Colon (tissue), 2 donors: ENCODE measurements at regions not wholly inside any gene's neighbourhood (a gene's known extent, or its start where the extent isn't known, plus 50 kb on each side); places are given as distances from the start of the nearest gene placed in this dataset.

Experiments
- FAIRE-seq: peaks from 2 replicates; lab custom pipeline; 2012; peaks lifted over from hg19 to GRCh38; lab: Jason Lieb, UNC
- donor health status: control.
- donor health status: control.

DNA sequence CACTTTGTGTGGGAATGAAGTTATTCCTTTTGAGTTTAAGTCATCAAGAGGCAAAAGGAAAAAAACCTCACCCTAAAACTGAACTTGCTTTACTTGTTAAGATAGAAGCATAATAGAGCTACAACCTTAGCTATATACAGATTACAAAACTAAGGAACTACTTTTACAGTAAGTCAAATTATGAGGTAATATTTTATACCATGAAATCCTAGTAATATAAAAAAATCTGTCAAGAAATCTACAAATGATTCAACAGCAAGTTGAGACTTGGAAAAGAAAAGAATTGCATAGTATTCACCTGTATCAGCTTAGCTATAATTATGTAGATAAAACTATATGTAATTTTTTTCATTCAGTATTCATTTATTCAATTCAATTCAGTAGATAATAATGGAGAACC is 335.3 kb downstream of the KLF5 start:
- FAIRE-seq: no peak

DNA sequence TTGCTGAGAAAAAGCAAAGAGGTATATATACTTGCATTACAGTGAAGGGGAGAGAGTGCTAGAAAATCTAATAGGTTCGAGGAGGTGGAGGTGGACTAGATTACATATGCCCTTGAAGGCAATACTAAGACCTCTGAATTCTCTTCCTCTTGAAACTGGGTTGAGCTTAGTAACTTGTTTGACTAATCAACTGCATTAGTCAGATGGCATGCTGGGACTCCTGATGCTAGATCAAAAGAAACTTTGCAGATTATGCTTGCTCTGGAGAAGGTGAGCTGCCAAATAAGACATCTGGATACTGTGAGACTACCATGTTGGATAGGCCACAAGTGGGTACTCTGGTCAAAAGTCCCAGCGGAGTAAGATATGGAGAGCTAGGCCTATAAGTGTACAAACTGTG is 331.3 kb downstream of the KLF5 start:
- no peak for FAIRE-seq

DNA sequence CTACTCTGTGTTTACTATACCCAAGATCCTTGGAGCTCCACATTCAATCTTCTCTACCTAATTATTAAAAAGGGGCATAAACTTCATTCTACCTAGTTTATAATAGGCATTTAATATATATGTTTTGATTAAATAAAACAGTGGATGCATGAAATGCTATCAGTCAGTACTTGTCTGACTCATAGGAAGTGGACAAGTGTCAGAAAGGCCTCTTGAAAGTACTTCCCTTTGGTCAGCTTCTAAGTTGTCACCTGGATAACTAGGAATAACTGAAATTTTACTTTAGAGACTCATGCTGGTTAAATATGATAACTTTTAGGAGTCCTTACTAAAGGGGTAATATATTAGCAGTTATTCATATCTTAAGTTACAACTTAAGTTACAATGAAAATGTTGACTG is 329.8 kb downstream of the KLF5 start:
- FAIRE-seq: no peak

DNA sequence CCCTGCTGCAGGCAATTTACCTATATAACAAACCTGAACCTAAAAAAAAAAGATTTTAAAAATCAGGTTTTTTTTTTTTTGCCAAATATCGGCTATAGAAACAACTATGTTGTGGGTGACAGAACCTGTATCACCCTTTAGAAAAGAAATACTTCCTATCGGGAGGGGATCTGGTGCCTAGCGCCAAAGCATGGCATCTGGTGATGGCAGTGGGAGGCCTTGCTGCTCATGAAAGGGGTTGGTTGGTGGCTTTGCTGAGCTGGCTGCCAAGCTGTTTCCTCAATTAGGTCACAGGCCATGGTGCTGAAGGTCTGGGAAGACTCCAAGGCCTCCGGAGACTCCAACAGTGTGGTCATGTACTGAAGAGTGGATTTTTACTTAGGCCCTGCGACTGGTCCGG is 328.5 kb downstream of the KLF5 start:
- FAIRE-seq: no peak

DNA sequence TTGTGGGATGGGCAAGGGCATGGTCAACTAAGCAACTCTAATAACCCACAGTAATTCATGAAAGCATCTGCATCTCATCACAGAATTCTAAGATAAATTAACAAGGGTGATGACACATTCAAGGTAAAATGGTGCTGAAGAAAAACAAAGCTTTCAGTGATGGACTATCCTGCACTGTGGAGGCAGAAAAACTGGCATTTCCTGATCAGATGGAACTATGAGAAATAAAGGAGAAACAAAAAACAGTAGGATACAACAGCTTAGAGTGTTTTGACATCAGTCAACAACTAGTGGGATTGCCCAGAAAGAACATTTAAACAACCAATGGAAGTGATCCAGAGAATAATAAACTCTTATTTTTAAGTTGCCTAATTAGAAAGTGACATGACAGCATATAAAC is 327.0 kb downstream of the KLF5 start:
- FAIRE-seq: no peak

DNA sequence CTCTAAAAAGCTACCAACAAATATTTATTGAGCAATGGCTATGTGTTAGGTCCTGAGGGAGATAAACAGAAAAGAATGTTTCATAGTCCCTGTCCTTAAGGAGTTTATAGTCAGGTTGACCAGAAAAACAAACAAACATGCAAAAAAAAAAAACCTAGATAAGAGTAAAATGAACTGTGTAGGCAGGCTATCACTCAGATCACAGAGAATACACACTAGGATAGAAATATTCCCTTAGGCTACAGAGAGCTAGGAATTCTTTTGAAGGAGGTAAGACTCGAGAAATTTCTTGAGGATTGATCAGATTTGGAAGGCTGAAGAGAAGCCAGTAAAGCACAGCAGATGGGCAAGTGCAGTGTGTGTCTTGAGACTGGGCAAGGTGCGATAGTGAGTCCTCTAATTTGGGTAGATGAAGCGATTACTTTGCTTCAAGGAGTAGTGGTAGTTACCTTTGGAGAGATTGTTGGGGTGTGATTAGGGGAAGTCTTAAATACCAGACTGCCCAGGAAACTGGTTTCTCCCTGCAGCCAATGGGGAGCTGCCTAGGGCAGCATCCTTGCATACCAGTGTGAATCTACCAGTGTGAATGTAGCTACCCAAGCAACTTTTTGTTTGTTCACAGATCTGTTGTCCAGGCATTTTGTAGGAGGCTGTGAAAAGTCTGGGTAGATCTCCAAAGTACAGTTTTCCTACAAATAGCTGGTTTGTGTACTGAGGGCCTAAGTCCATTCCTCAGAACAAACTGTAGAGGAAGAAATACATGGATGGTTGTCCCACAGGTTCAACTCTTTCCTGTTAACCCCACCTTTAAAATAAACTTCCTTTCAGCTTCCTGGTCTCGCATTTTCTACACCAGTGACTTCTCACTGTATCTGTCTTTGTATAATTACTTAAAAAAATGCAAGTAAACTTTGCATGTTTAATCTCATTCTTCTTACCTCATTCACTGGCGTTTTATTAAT is 314.1 kb downstream of the KLF5 start:
- FAIRE-seq: no peak

- no peak for FAIRE-seq
These were observed 311.3 kb downstream of the KLF5 start for GRCh38 chr13:73370066-73370465.

GRCh38 chr13:73369095-73369494 is 310.3 kb downstream of the KLF5 start:
- FAIRE-seq: no peak

- FAIRE-seq: no peak
These were observed 309.8 kb downstream of the KLF5 start for GRCh38 chr13:73368608-73369007.

- no peak for FAIRE-seq
These were observed 309.1 kb downstream of the KLF5 start for GRCh38 chr13:73367886-73368285.

- no peak for FAIRE-seq
These were observed 307.4 kb downstream of the KLF5 start for GRCh38 chr13:73366241-73366640.

- FAIRE-seq: no peak
These were observed 306.9 kb downstream of the KLF5 start for GRCh38 chr13:73365681-73366080.

DNA sequence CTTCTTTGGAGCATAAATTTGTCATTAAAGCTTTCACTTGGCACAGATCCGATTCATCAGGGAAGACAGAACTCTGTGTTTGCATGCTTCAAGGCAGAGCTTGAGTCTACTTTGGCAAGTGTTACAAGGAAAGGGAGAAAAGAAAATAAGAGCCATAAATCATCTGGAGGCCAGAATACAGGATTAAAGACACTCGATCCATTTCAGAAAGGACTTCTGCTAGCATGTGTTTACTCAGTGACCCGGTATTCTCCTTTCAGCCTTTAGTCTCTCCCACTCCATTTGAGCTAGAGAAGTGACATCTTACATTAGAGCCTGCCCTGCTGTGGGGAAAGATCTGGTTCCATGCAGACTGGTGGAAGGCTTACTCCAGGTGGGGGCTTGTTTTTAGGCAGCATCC is 306.4 kb downstream of the KLF5 start:
- FAIRE-seq: no peak

- no peak for FAIRE-seq
These were observed 305.9 kb downstream of the KLF5 start for GRCh38 chr13:73364736-73365135.

GRCh38 chr13:73358606-73359095 is 299.8 kb downstream of the KLF5 start:
- no peak for FAIRE-seq

GRCh38 chr13:73355134-73355533 is 296.3 kb downstream of the KLF5 start:
- FAIRE-seq: no peak

- FAIRE-seq: no peak
These were observed 292.9 kb downstream of the KLF5 start for GRCh38 chr13:73351730-73352129.

- FAIRE-seq: no peak
These were observed 282.9 kb downstream of the KLF5 start for GRCh38 chr13:73341748-73342147.

DNA sequence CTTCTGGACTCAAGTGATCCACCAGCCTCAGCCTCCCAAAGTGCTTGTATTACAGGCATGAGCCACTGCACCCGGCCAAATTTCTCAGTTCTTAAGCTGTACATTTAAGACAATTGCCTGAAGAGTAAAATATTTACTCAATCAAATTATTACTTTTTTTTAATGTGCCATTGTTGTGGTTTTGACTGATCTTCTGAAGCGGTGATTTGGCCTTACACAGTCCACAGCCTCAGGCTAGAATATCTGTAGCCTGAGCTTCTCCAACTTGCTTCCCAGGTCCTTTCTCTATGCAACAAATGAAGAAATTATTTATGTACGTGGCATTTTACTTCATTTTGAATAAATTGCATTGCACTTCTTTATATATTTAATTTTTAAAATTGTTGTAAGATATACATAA is 281.3 kb downstream of the KLF5 start:
- FAIRE-seq: no peak

DNA sequence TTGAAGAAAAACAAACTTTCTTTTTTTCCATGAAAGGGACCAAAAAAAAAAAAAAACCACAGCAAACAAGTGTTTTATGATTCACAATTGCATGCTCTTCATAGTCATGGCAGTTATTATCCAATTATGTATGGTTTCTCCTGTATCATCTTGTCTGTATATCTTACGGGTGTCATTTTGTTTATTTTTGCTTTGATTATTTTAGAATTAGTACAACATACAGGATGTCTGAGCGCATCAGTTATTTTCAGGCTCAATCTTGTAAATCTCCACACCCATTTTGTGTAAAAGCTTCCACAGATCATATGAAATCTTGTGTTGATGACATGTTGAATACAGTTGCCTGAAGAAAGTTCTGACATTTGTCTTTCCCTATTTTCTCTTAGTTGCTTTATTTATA is 280.3 kb downstream of the KLF5 start:
- no peak for FAIRE-seq

- FAIRE-seq: no peak
These were observed 279.6 kb downstream of the KLF5 start for GRCh38 chr13:73338389-73338788.

DNA sequence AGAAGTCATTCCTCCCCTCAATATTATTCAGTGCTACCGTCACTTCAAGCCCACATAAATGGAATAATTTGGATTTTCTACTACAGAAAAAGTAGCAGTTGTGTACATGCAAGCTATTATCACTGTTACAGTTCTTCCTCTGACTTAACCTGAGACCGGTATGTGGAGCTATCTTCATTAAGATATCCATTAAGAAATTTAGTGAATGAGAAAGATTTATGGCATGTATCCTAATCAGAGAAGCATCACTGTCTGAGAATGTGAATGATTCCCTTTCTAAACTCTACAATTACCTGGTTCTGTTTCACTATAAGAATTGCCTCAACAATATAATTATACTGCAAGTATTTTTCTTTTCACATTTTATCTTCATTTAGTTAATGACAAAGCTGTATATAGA is 278.7 kb downstream of the KLF5 start:
- no peak for FAIRE-seq

GRCh38 chr13:73336773-73337172 is 278.0 kb downstream of the KLF5 start:
- FAIRE-seq: no peak

DNA sequence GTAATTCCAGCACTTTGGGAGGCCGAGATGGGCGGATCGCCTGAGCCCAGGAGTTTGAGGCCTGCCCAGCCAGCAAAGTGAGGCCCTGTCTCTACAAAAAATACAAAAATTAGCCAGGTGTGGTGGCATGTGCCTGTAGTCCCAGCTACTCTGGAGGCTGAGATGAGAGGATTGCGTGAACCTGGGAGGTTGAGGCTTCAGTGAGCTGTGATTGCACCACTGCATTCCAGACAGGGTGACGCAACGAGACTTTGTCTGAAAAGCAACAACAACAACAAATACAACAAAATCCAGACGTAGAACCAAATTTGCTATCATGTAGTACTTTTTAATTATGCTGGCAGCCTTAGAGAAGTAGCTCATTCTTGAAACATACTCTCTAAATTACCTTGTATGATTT is 277.1 kb downstream of the KLF5 start:
- FAIRE-seq: no peak
